GM18508 (cell line): ENCODE measurements at regions not wholly inside any gene's neighbourhood (a gene's known extent, or its start where the extent isn't known, plus 50 kb on each side); places are given as distances from the start of the nearest gene placed in this dataset.
"Not testable (repeated sequence)": the region's sequence is repeated elsewhere in the genome, so short reads cannot be mapped to it uniquely, and the experiment has no call there.

ENCODE experiments used
- ATAC-seq: cut with Tn5 transposase; IDR thresholded peaks from one replicate; pipeline ENCODE4 v1.9.1; 2021; ENCODE audit warnings: moderate number of reproducible peaks; ENCODE audit not compliant: insufficient read depth, unreplicated experiment

DNA sequence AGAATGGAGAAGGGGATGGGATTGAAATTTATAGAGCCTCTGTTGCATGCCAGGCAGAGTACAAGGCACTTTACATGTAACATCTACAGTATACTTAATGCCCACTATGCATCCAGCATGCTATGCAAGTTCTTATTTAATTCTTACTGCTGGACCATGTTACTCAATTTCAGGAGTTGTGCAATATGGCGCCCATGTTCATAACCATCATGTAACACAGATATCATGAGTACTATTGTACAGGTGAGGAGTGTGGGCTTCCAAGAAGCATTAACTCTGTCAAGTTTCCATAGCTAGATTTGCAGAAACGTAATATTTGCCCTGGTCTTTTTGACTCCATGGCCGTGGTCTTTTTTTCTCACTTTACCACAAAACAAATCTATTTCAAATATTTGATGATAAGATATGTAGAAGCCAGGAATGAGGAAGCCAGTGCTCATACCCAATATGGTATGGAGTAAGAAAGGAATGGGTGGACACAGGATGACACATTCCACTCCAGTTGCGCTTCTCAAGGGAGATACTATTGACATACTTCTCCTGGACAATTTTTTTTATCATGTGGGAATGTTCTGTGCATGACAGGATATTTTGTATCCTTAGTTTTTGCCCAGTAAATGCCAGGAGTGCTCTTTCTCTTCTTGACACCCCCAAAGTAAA, 191.8 kb downstream of the C12orf75 start:
- no peak for ATAC-seq

DNA sequence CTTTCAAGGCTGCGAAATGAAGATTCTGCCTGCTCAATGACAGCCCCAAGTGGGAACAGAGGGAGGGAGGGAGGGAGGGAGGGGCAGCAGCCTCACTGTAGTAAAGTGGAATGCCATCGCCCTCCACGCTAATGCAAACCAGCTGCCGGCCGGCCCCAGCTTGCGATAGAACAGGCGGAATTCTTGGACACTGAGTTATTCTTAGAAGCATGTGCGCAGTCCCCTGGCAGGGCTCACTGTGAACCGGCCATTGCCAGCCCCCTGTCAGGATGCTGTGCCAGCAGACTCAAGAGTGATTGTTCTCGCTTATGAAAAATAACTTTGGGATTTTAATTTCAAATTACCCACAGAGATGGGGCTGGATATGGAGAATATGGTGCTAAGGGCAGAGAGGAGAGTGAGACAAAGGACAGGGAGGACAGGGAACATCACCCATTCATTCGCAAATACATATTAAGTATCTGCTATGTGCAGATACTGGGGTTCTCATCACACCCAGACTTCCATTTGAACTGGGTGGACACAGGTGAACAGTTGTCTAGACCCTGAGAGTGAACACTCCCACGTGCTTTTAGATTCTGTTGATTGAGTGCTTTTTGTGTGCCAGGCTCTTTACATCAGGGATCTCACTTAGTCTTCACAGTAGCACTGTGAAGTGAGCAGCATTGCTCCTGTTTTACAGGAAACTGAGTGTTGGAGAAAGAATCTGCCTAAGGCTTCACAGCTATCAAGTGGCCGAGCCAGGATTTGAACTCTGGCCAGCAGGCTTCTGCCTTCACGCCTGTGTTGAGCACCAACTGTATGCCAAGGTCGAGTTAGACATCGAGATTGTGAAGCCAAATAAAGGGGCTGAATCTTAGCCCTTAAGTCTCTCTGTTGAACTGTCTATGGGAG, 192.9 kb downstream of the C12orf75 start:
- ATAC-seq = no peak

DNA sequence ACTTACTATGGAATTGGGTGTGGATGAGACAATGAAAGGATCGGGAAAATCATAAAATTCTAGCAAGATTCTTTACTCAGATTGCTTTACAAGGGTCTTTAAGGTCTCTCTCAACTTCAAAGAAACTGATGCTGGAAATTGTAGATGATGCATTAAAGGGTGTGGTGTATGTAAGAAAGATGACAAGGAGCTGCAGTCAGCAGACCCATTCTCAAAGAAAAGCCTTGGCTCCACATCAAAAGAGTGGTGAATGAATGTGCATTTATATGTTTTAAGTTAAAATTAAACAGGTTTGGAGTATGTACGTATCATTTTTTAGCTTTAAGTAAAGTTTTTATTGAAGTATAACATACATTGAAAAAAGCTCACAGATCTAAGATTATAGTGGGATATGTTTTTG, 194.5 kb downstream of the C12orf75 start:
- no peak for ATAC-seq

DNA sequence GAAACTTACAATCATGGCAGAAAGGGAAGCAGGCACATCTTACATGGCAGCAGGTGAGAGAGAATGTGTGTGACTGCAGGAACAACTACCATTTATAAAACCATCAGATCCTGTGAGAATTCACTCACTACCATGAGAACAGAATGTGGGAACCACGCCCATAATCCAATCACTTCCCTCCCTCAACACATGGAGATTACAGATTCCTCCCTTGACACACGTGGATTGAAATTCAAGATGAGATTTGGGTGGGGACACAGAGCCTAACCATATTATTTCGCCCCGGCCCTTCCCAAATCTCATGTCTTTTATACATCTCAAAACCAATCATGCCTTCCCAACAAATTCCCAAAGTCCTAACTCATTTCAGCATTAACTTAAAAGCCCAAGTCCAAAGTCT, 203.6 kb downstream of the C12orf75 start:
- no peak for ATAC-seq

- not testable (repeated sequence) for ATAC-seq
Measured at GRCh38 chr12:105535033-105535432, 204.5 kb downstream of the C12orf75 start.

- no peak for ATAC-seq
Measured at GRCh38 chr12:105538880-105539279, 208.4 kb downstream of the C12orf75 start.

GRCh38 chr12:105539735-105540134, 209.2 kb downstream of the C12orf75 start:
- ATAC-seq = no peak

DNA sequence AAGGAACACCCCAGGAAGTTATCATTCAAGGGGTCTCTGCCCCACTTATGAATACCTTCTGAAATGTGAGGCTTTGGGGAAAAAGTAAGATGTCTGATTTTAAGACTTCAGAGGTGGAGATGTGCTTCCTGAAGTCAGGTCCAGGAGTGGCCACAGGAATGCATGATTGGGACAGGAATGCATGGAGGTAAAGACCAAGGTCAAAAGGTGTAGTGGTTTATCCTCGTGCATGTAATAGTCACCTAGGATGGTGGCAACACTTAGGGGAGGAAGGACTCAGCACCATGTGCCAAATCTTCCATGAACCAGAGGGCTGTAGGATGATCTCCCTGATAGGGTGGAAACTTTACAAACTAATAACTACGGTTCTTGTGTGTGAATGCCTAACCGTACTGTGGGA, 217.3 kb downstream of the C12orf75 start:
- no peak for ATAC-seq

DNA sequence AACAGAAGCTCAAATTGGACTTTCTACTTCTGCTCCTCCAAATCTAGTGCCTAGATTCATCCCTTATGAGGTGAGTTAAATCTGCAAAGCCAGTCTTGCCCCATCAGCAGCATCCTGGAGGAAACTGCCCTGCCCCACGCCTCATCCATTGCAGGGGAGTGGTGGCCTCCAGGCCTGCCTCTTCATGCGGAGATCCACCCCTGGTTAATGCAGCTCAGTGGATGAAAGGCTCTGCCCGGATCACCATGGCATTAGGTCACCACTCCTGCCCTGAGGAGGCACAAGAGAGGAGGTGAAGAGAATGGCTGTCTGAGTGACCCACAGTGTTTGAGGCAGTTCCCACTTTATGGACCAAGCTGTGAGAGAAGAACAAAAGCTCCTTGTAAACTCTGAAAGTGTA, 218.1 kb downstream of the C12orf75 start:
- ATAC-seq = no peak

DNA sequence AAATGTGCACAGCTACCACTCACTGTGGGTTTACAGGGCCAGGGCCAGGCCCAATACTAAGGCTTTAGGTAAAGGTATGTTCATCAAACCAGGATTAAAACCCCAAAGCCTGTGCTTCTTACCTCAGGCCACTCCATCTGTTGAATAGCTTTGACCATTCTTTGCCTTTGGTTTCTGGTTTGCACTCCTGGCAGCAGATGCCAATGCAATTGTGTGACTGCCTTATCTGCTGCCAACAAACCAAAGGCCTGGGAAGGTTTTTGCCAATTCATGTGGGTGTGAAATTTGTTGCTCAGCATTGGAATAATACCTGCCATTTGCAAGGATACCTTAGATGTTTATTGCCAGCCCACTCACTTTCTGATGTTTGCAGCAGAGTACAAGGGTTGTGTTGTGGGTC, 221.6 kb downstream of the C12orf75 start:
- no peak for ATAC-seq

GRCh38 chr12:105554223-105554678, 223.8 kb downstream of the C12orf75 start:
- no peak for ATAC-seq

DNA sequence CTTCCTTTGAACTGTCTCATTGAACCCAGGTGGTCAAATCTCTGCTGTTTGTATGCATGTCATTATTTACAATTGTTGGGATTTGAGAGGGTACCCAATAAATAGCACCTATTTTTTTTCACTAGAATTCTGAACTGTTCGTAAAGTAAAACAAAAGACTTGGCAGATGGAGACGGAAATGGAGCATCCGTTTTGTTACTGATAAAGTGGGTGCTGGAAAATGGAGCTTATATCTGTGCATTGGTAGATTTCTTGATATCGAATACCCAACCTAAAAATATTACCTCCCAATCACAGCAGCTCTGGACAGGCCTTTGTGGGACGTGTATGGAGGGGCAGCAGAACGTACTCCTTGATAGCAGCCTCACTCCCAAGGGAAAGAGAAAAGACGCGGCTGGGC, 224.4 kb downstream of the C12orf75 start:
- ATAC-seq = no peak

DNA sequence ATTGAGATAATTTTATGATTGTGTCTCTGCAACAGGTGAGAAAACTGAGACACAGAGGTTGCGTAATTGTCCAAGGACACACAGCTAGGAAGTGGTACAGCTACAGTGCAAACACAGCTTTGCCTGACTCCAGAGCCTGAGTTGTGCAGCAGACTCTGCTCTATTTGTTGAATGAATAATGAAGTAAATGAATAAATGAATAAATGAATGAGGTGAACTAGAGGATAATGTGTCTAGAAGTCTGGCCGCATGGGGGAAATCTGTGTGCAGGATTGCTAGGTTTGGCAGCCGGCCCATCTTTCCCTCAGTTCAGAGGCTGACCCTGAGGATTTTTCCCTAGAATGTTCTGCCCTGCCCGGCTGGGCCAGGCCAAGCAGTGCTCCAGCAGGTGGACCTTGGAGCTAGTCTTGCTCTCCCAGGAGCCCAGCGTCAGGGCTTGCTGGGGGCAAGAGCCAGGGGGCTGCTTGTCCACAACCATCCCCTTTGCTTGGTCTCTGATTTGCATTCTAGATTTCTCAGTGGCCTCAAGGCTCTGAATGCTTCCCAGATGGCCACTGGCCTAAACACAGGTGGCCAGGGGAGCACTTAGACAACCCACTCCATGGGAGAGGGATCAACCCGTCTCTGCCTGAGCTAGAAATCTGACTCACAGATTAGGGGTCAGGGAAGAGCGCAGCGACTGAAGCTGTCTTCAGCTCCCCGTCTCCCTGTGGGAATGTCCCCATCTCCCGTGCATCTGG, 225.2 kb downstream of the C12orf75 start:
- ATAC-seq = no peak

DNA sequence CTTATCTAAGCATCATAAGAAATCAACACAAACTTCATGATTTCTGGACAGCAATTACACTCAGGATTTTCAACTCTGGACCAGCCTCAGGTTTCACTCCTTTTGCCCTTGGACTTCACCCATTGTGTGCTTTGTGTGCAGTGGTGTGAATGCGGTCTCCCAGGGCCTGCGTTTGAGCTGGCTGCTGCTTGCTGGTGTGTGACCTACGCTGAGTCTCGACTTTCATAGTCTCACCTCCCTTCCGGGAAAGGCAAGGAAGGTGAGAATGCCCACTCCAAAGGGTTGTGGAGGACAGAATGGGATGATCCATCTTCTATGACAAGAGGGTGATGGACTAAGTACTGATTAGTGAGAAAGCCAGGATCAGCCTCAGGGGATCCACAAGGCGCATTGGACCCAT, 228.8 kb downstream of the C12orf75 start:
- ATAC-seq = no peak

DNA sequence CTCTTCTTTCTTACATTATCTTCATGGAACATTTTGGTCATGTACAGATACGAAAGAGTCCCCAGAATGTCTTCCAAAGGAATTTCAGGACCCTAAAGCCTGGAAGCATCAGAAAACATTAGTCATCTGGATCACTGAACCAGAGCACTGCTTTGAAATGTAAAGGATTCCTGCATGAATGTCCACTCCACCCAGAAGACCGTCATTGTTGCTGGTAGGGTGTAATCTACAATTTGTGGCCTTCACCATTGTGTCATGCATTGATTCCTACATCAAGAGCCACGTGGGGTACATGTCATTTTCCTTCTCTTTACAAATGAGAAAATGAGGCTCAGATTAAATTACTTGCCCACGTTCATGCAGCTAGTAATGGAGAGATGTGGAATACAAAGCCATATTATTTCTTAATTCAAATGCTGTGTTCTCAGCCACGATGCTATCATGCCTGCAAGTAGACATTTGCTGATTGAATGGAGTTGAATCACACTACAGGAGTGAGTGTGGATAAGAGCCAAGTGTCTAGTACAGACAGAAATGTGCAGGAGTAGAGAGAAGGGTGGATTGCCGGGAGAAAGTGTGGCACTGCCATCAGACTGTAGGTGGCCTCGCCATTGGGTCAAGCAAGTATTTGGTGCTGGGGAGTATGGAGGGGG, 231.2 kb downstream of the C12orf75 start:
- ATAC-seq = no peak

GRCh38 chr12:105562199-105562971, 231.9 kb downstream of the C12orf75 start:
- no peak for ATAC-seq

DNA sequence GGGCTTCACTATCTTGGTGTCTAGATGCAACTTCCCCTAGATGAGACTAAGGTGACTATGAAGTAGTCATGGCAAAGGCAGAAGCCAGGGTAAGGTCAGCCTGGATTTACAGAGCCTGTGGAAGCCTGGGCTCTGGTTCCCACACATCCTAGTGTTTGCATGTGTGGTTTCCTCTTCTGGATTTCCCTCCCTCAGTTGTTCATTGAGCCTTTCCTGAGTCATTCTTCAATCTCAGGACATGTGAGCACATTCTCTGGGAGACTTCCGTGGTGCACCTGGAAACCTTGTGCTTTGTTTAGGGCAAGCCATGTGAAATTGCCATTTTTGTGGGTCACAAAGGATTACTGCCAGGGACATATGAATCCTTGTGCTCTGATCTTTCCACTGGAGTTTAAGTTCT, 236.6 kb downstream of the C12orf75 start:
- ATAC-seq = no peak

DNA sequence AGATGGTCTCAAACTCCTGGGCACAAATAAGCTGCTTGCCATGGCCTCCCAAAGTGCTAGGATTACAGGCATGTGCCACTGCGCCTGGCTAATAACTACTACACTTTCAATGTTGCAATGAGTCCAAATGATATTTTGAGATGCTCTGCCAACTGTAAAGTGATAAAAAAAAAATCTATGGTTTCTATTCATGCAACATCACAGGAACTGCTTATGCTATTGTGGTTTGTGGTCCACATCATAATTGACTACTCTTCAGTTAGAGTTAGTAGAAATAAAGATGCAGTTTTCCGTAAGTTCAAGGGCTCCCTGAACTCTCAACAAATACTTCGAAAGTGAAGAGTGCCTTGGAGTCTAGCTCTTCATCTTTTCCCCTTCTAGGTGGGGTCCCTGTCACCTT, 239.4 kb downstream of the C12orf75 start:
- ATAC-seq = no peak

- no peak for ATAC-seq
Measured at GRCh38 chr12:105570944-105571343, 240.5 kb downstream of the C12orf75 start.

GRCh38 chr12:105573574-105573973, 243.1 kb downstream of the C12orf75 start:
- no peak for ATAC-seq
